ENCODE measurements at regions not wholly inside any gene's neighbourhood (a gene's known extent, or its start where the extent isn't known, plus 50 kb on each side); places are given as distances from the start of the nearest gene placed in this dataset.

- TF ChIP-seq OSR1 (CRISPR knock-in tag; IDR thresholded peaks at IDR 0.05) = no peak
- TF ChIP-seq BACH2 (CRISPR knock-in tag; IDR thresholded peaks at IDR 0.05; ENCODE audit: borderline replicate concordance) = no peak
- TF ChIP-seq TOX (CRISPR knock-in tag; IDR thresholded peaks at IDR 0.05; ENCODE audit: borderline replicate concordance) = no peak
- TF ChIP-seq ESRRG (CRISPR knock-in tag; IDR thresholded peaks at IDR 0.05) = no peak
- no peak for TF ChIP-seq TCF4 (CRISPR knock-in tag; IDR thresholded peaks at IDR 0.05; ENCODE audit: borderline replicate concordance)
- no peak for TF ChIP-seq TSHZ2 (CRISPR knock-in tag; IDR thresholded peaks at IDR 0.05)
- TF ChIP-seq GLIS3 (CRISPR knock-in tag; IDR thresholded peaks at IDR 0.05) = no peak
- TF ChIP-seq ZFP3 (CRISPR knock-in tag; IDR thresholded peaks at IDR 0.05) = no peak
- no peak for TF ChIP-seq ZNF70 (CRISPR knock-in tag; IDR thresholded peaks at IDR 0.05)
- no peak for TF ChIP-seq ZC3H10 (CRISPR knock-in tag; IDR thresholded peaks at IDR 0.05)
- no peak for TF ChIP-seq RARB (CRISPR knock-in tag; IDR thresholded peaks at IDR 0.05)
- ATAC-seq = no peak
Observed at GRCh38 chr1:38657207-38657840, 202.2 kb downstream of the RRAGC start.

GRCh38 chr1:38656726-38657125 lies 202.8 kb downstream of the RRAGC start:
- no peak for ATAC-seq
- TF ChIP-seq ZNF565 (CRISPR knock-in tag; conservative IDR thresholded peaks at IDR 0.05; ENCODE audit: low read depth) (no peak), OSR1 (CRISPR knock-in tag; IDR thresholded peaks at IDR 0.05) (no peak), SNAI2 (CRISPR knock-in tag; IDR thresholded peaks at IDR 0.05) (no peak), PPARA (CRISPR knock-in tag; IDR thresholded peaks at IDR 0.05; ENCODE audit: borderline replicate concordance) (no peak), ZFP30 (CRISPR knock-in tag; IDR thresholded peaks at IDR 0.05) (no peak), TSHZ2 (CRISPR knock-in tag; IDR thresholded peaks at IDR 0.05) (no peak), CREB5 (CRISPR knock-in tag; IDR thresholded peaks at IDR 0.05; ENCODE audit: low read depth) (no peak), ISL1 (CRISPR knock-in tag; IDR thresholded peaks at IDR 0.05) (no peak), GLIS3 (CRISPR knock-in tag; IDR thresholded peaks at IDR 0.05) (no peak), ARNTL (CRISPR knock-in tag; IDR thresholded peaks at IDR 0.05; ENCODE audit: borderline replicate concordance, low read depth) (no peak), ZNF8 (CRISPR knock-in tag; IDR thresholded peaks at IDR 0.05) (no peak), PATZ1 (CRISPR knock-in tag; IDR thresholded peaks at IDR 0.05; ENCODE audit: borderline replicate concordance) (no peak), ZC3H10 (CRISPR knock-in tag; IDR thresholded peaks at IDR 0.05) (no peak), POU6F1 (CRISPR knock-in tag; IDR thresholded peaks at IDR 0.05; ENCODE audit: borderline replicate concordance, low read depth) (no peak), TOX (CRISPR knock-in tag; IDR thresholded peaks at IDR 0.05; ENCODE audit: borderline replicate concordance) (no peak), CSDC2 (CRISPR knock-in tag; IDR thresholded peaks at IDR 0.05) (no peak), RARB (CRISPR knock-in tag; IDR thresholded peaks at IDR 0.05) (no peak), CSRNP3 (CRISPR knock-in tag; IDR thresholded peaks at IDR 0.05) (no peak)

Data from SK-N-SH treated with all-trans-retinoic acid at 6 μM for 48 hours (cell line).